Neuronal stem cell (in vitro differentiated cells): ENCODE measurements at regions not wholly inside any gene's neighbourhood (a gene's known extent, or its start where the extent isn't known, plus 50 kb on each side); places are given as distances from the start of the nearest gene placed in this dataset.
"Not testable (repeated sequence)": the region's sequence is repeated elsewhere in the genome, so short reads cannot be mapped to it uniquely, and the experiment has no call there.

Experiments used
- DNase-seq: peaks from one replicate; pipeline ENCODE4 v3.0.0-alpha.2; 2013; ENCODE audit warnings: low spot score
- H2AFZ ChIP-seq: one replicate; pipeline ENCODE4 v1.6.1; 2013; ENCODE audit warnings: mild to moderate bottlenecking, low read length, inconsistent platforms
- H2AK5ac ChIP-seq: 2 replicates; pipeline ENCODE4 v1.6.1; 2013; ENCODE audit warnings: low read depth, mild to moderate bottlenecking, inconsistent platforms, low read length, moderate library complexity, mixed read lengths
- H2BK120ac ChIP-seq: 2 replicates; pipeline ENCODE4 v1.6.1; 2013; ENCODE audit warnings: low read depth, mild to moderate bottlenecking, inconsistent platforms, low read length, moderate library complexity, mixed read lengths
- H2BK12ac ChIP-seq: one replicate; pipeline ENCODE4 v1.6.1; 2013; ENCODE audit warnings: low read length, inconsistent platforms
- H2BK15ac ChIP-seq: 2 replicates; pipeline ENCODE4 v1.6.1; 2013; ENCODE audit warnings: mild to moderate bottlenecking, low read length, inconsistent platforms, mixed read lengths
- H2BK5ac ChIP-seq: one replicate; pipeline ENCODE4 v1.6.1; 2013; ENCODE audit warnings: inconsistent platforms, mild to moderate bottlenecking, low read length, moderate library complexity
- H3K14ac ChIP-seq: one replicate; pipeline ENCODE4 v1.6.1; 2013; ENCODE audit warnings: low read length, inconsistent platforms
- H3K18ac ChIP-seq: 2 replicates; pipeline ENCODE4 v1.6.1; 2013; ENCODE audit warnings: low read length, inconsistent platforms
- H3K23ac ChIP-seq: 2 replicates; pipeline ENCODE4 v1.6.1; 2013; ENCODE audit warnings: low read depth, mild to moderate bottlenecking, mixed read lengths, low read length, inconsistent platforms; ENCODE audit not compliant: poor library complexity
- H3K27ac ChIP-seq: replicated peaks from 3 replicates; pipeline ENCODE4 v1.5.1; 2013; ENCODE audit warnings: low read length, inconsistent platforms
- H3K27me3 ChIP-seq, 3 experiments: 2 replicates each; pipeline ENCODE4 v1.6.1; 2013; ENCODE audit warnings: low read length in 3 of 3, mild to moderate bottlenecking in 2 of 3, inconsistent platforms in 1 of 3, low read depth in 1 of 3, mixed read lengths in 1 of 3, moderate library complexity in 1 of 3; ENCODE audit not compliant: control insufficient read depth in 3 of 3, insufficient read depth in 3 of 3
- H3K36me3 ChIP-seq, 2 donors: replicated peaks in 1 of 2; 2 replicates each; pipeline ENCODE4 v1.6.1; 2013; ENCODE audit warnings: low read length in 2 of 2; ENCODE audit not compliant: control insufficient read depth in 2 of 2, insufficient read depth in 2 of 2
- H3K4ac ChIP-seq: 2 replicates; pipeline ENCODE4 v1.6.1; 2013; ENCODE audit warnings: inconsistent platforms, mild to moderate bottlenecking, low read length, moderate library complexity
- H3K4me1 ChIP-seq, 2 donors: 1 replicate in 1 of 2; 2 replicates in 1 of 2; pipeline ENCODE4 v1.6.1; 2013; ENCODE audit warnings: low read length in 2 of 2, low read depth in 1 of 2; ENCODE audit not compliant: control insufficient read depth in 2 of 2, insufficient read depth in 1 of 2
- H3K4me2 ChIP-seq: one replicate; pipeline ENCODE4 v1.6.1; 2013; ENCODE audit warnings: mild to moderate bottlenecking, low read length, inconsistent platforms; ENCODE audit not compliant: insufficient read depth, poor library complexity, severe bottlenecking
- H3K4me3 ChIP-seq, 2 donors: 2 replicates each; pipeline ENCODE4 v1.5.1; 2013; ENCODE audit warnings: low read length in 2 of 2, mild to moderate bottlenecking in 2 of 2, inconsistent platforms in 1 of 2, moderate library complexity in 1 of 2
- H3K79me1 ChIP-seq: one replicate; pipeline ENCODE4 v1.6.1; 2013; ENCODE audit warnings: low read depth, mild to moderate bottlenecking, inconsistent platforms, low read length, moderate library complexity
- H3K9ac ChIP-seq: one replicate; pipeline ENCODE4 v1.6.1; 2013; ENCODE audit warnings: mild to moderate bottlenecking, low read depth, low read length, inconsistent platforms; ENCODE audit not compliant: poor library complexity
- H3K9me3 ChIP-seq, 2 donors: replicated peaks in 1 of 2; 2 replicates each; pipeline versions ENCODE3 to v1.6.1; 2013; ENCODE audit warnings: low read length in 2 of 2, mild to moderate bottlenecking in 2 of 2, inconsistent platforms in 1 of 2, low read depth in 1 of 2, mixed read lengths in 1 of 2, moderate library complexity in 1 of 2; ENCODE audit not compliant: control insufficient read depth in 2 of 2, insufficient read depth in 1 of 2
- H4K8ac ChIP-seq: one replicate; pipeline ENCODE4 v1.6.1; 2013; ENCODE audit warnings: low read depth, mild to moderate bottlenecking, inconsistent platforms, low read length, moderate library complexity
- H4K91ac ChIP-seq: one replicate; pipeline ENCODE4 v1.6.1; 2013; ENCODE audit warnings: low read length, low read depth, mild to moderate bottlenecking, inconsistent platforms; ENCODE audit not compliant: poor library complexity
- WGBS, 2 donors: extraction: QIAGEN DNeasy Blood & Tissue Kit; methylation state at CpG; one replicate each; pipeline ENCODE4 v1.1.7; 2013; ENCODE audit warnings: missing lambda C conversion rate in 2 of 2, mixed read lengths in 1 of 2; ENCODE audit not compliant: insufficient read length in 2 of 2, insufficient replicate concordance in 1 of 2; ENCODE audit errors: extremely low coverage in 2 of 2; 5-methylcytosine and 5-hydroxymethylcytosine counted together

- H4K8ac ChIP-seq, H3K27me3 ChIP-seq, H3K23ac ChIP-seq, H3K79me1 ChIP-seq, H3K4me3 ChIP-seq, H3K9ac ChIP-seq, H3K9me3 ChIP-seq, H2BK120ac ChIP-seq, H2BK15ac ChIP-seq, H2BK5ac ChIP-seq, DNase-seq, H3K4me2 ChIP-seq, H3K4ac ChIP-seq, H2AFZ ChIP-seq, H3K27ac ChIP-seq, H2BK12ac ChIP-seq, H3K14ac ChIP-seq, H2AK5ac ChIP-seq: not testable (repeated sequence)
- Histone ChIP-seq H3K36me3 (peaks cover 11 to 59% of the 10 kb centered on the region in 2 donors), H3K18ac (peak overlapping the region; percentile 68), H4K91ac (peak overlapping the region; percentile 54), H3K4me1 (peaks cover 10 to 29% of the 10 kb centered on the region in 2 donors)
- no CpG with 5 or more reads among the region's 3 CpGs for WGBS, 2 donors
These were observed 75.4 kb downstream of the C9orf152 start for GRCh38 chr9:110132531-110132930.

GRCh38 chr9:110133059-110133458, 74.9 kb downstream of the C9orf152 start:
- Histone ChIP-seq H3K23ac (no peak overlapping the region), H2AK5ac (no peak overlapping the region), H3K4me3 (no peak overlapping the region), H2BK5ac (no peak overlapping the region), H4K8ac (no peak overlapping the region), H3K36me3 (peaks cover 15 to 59% of the 10 kb centered on the region in 2 donors), H3K4ac (no peak overlapping the region), H3K14ac (no peak overlapping the region), H2AFZ (no peak overlapping the region), H3K9ac (no peak overlapping the region), H2BK12ac (no peak overlapping the region), H3K79me1 (peaks cover 1% of the 10 kb centered on the region), H3K27me3 (no peaks in the 10 kb centered on the region), H2BK120ac (no peak overlapping the region), H3K4me1 (peaks cover 10 to 25% of the 10 kb centered on the region in 2 donors), H3K27ac (peak overlapping the region; percentile 26), H3K18ac (no peak overlapping the region), H3K9me3 (no peaks in the 10 kb centered on the region), H2BK15ac (no peak overlapping the region), H3K4me2 (no peak overlapping the region), H4K91ac (no peak overlapping the region)
- no peak for DNase-seq
- no CpG with 5 or more reads among the region's 3 CpGs for whole genome bisulfite sequencing, 2 donors

GRCh38 chr9:110133608-110134210, 74.2 kb downstream of the C9orf152 start:
- no peak overlapping the region for H2BK120ac ChIP-seq
- peaks cover 10 to 22% of the 10 kb centered on the region in 2 donors for H3K4me1 ChIP-seq
- H3K9ac ChIP-seq, result no peak overlapping the region
- H3K4ac ChIP-seq, result no peak overlapping the region
- H3K79me1 ChIP-seq, result peaks cover 1% of the 10 kb centered on the region
- H2BK5ac ChIP-seq, result no peak overlapping the region
- no peak overlapping the region for H3K4me3 ChIP-seq
- H3K9me3 ChIP-seq, result no peaks in the 10 kb centered on the region
- no peak overlapping the region for H3K27ac ChIP-seq
- no peak overlapping the region for H3K14ac ChIP-seq
- no peak for DNase-seq
- no peak overlapping the region for H2AFZ ChIP-seq
- peaks cover 18 to 64% of the 10 kb centered on the region in 2 donors for H3K36me3 ChIP-seq
- no peak overlapping the region for H2BK15ac ChIP-seq
- no peaks in the 10 kb centered on the region for H3K27me3 ChIP-seq
- H2BK12ac ChIP-seq, result no peak overlapping the region
- no peak overlapping the region for H3K23ac ChIP-seq
- no peak overlapping the region for H3K18ac ChIP-seq
- WGBS, 2 donors, result no CpG with 5 or more reads among the region's 4 CpGs
- H4K91ac ChIP-seq, result no peak overlapping the region
- H2AK5ac ChIP-seq, result no peak overlapping the region
- H3K4me2 ChIP-seq, result no peak overlapping the region
- no peak overlapping the region for H4K8ac ChIP-seq

GRCh38 chr9:110135846-110136245, 72.1 kb downstream of the C9orf152 start:
- no peak overlapping the region for H3K18ac ChIP-seq
- H2AFZ ChIP-seq, result no peak overlapping the region
- peaks cover 21 to 71% of the 10 kb centered on the region in 2 donors for H3K36me3 ChIP-seq
- no peak overlapping the region for H3K14ac ChIP-seq
- no peak overlapping the region for H4K91ac ChIP-seq
- H3K27ac ChIP-seq, result no peak overlapping the region
- H2AK5ac ChIP-seq, result no peak overlapping the region
- H3K4ac ChIP-seq, result no peak overlapping the region
- H2BK120ac ChIP-seq, result no peak overlapping the region
- no peak for DNase-seq
- H3K23ac ChIP-seq, result no peak overlapping the region
- no peak overlapping the region for H3K9ac ChIP-seq
- H3K4me3 ChIP-seq, result no peak overlapping the region
- H3K4me2 ChIP-seq, result no peak overlapping the region
- H4K8ac ChIP-seq, result no peak overlapping the region
- no CpG with 5 or more reads among the region's 1 CpG for WGBS, 2 donors
- no peak overlapping the region for H2BK5ac ChIP-seq
- H2BK15ac ChIP-seq, result no peak overlapping the region
- no peak overlapping the region for H2BK12ac ChIP-seq
- no peaks in the 10 kb centered on the region for H3K27me3 ChIP-seq
- H3K9me3 ChIP-seq, result no peaks in the 10 kb centered on the region
- peaks cover 1% of the 10 kb centered on the region for H3K79me1 ChIP-seq
- peaks cover 10 to 14% of the 10 kb centered on the region in 2 donors for H3K4me1 ChIP-seq
